Fibroblast of skin of abdomen (primary cell): ENCODE measurements at regions not wholly inside any gene's neighbourhood (a gene's known extent, or its start where the extent isn't known, plus 50 kb on each side); places are given as distances from the start of the nearest gene placed in this dataset.

ENCODE experiments used
- DNase-seq: peaks from one replicate; pipeline ENCODE4 v3.0.0-alpha.2; 2013

- DNase-seq = peak; percentile 93
Measured at GRCh38 chr16:65176603-65177002, 54.7 kb upstream of the CDH11 start.

- no peak for DNase-seq
Measured at GRCh38 chr16:65172356-65172755, 50.5 kb upstream of the CDH11 start.
